H1 (cell line): ENCODE measurements at regions not wholly inside any gene's neighbourhood (a gene's known extent, or its start where the extent isn't known, plus 50 kb on each side); places are given as distances from the start of the nearest gene placed in this dataset.

ENCODE experiments used
- CTCF ChIA-PET: fragments of 300-600 bp; sonication (Branson Sonifier 250); formaldehyde crosslinking; loops from one replicate; lab custom pipeline; 2021; ENCODE audit not compliant: partially characterized antibody; lab: Charles Lee
- POLR2A ChIA-PET: fragments of 300-600 bp; sonication (Branson Sonifier 250); formaldehyde crosslinking; loops from one replicate; lab custom pipeline; 2021; ENCODE audit warnings: inconsistent platforms; ENCODE audit not compliant: partially characterized antibody; lab: Charles Lee
- DNase-seq, 2 experiments: peaks; one replicate each; pipeline versions ENCODE4 v3.0.0 to v3.0.0-alpha.2; 2010 to 2022; ENCODE audit warnings: low spot score in 2 of 2, low read depth in 1 of 2, mixed read lengths in 1 of 2
- FAIRE-seq: peaks from 2 replicates; lab custom pipeline; 2011; peaks lifted over from hg19 to GRCh38; lab: Jason Lieb, UNC
- H2AFZ ChIP-seq: 2 replicates; pipeline ENCODE4 v1.8.1; 2012; ENCODE audit warnings: low read length, inconsistent platforms
- H2AK5ac ChIP-seq: 2 replicates; pipeline ENCODE4 v1.6.1; 2013; ENCODE audit warnings: low read depth, low read length
- H2BK120ac ChIP-seq: replicated peaks from 2 replicates; pipeline ENCODE3; 2013; ENCODE audit warnings: low read depth, low read length, inconsistent platforms
- H2BK12ac ChIP-seq: 2 replicates; pipeline ENCODE4 v1.6.1; 2013; ENCODE audit warnings: low read depth, low read length
- H2BK15ac ChIP-seq: 2 replicates; pipeline ENCODE4 v1.6.1; 2013; ENCODE audit warnings: low read length
- H2BK20ac ChIP-seq: 2 replicates; pipeline ENCODE4 v1.6.1; 2013; ENCODE audit warnings: low read length
- H2BK5ac ChIP-seq: 2 replicates; pipeline ENCODE4 v1.6.1; 2013; ENCODE audit warnings: low read depth, low read length
- H3K14ac ChIP-seq: 2 replicates; pipeline ENCODE4 v1.6.1; 2013; ENCODE audit warnings: inconsistent platforms; ENCODE audit not compliant: insufficient read length
- H3K18ac ChIP-seq: 2 replicates; pipeline ENCODE4 v1.6.1; 2013; ENCODE audit warnings: low read length; ENCODE audit errors: extremely low read depth
- H3K23ac ChIP-seq: 2 replicates; pipeline ENCODE4 v1.6.1; 2013; ENCODE audit warnings: inconsistent platforms; ENCODE audit not compliant: insufficient read length
- H3K23me2 ChIP-seq: 2 replicates; pipeline ENCODE4 v1.6.1; 2013; ENCODE audit warnings: low read depth, low read length
- H3K27ac ChIP-seq: 2 replicates; pipeline ENCODE4 v1.6.1; 2011; ENCODE audit warnings: low read depth, low read length, inconsistent platforms
- H3K27me3 ChIP-seq, 4 experiments: replicated peaks in 1 of 4; 1 replicate in 1 of 4; 2 replicates in 3 of 4; pipeline versions ENCODE4 v1.6.1 to v1.8.1; 2011 to 2013; ENCODE audit warnings: low read length in 3 of 4, mild to moderate bottlenecking in 3 of 4, inconsistent platforms in 2 of 4, mixed read lengths in 2 of 4, moderate library complexity in 1 of 4; ENCODE audit not compliant: control insufficient read depth in 3 of 4, insufficient read depth in 3 of 4; ENCODE audit errors: extremely low read depth in 1 of 4
- H3K36me3 ChIP-seq, 4 experiments: 2 replicates each; pipeline versions ENCODE4 v1.6.1 to v1.8.1; 2011 to 2013; ENCODE audit warnings: mild to moderate bottlenecking in 4 of 4, low read length in 3 of 4, moderate library complexity in 2 of 4, control low read depth in 1 of 4, inconsistent platforms in 1 of 4; ENCODE audit not compliant: insufficient read depth in 4 of 4, control insufficient read depth in 2 of 4
- H3K4ac ChIP-seq: replicated peaks from 2 replicates; pipeline ENCODE3; 2013; ENCODE audit warnings: low read length, low read depth, mixed read lengths, inconsistent platforms; ENCODE audit not compliant: insufficient read length
- H3K4me1 ChIP-seq, 4 experiments: replicated peaks in 1 of 4; 1 replicate in 1 of 4; 2 replicates in 3 of 4; pipeline versions ENCODE4 v1.6.1 to v1.8.1; 2011 to 2013; ENCODE audit warnings: low read length in 3 of 4, inconsistent platforms in 2 of 4, mixed read lengths in 1 of 4; ENCODE audit not compliant: insufficient read depth in 4 of 4, control insufficient read depth in 3 of 4
- H3K4me2 ChIP-seq, 2 experiments: 2 replicates each; pipeline versions ENCODE4 v1.6.1 to v1.8.1; 2011 to 2013; ENCODE audit warnings: low read depth in 2 of 2, low read length in 2 of 2, control low read depth in 1 of 2, inconsistent platforms in 1 of 2, mild to moderate bottlenecking in 1 of 2; ENCODE audit not compliant: insufficient read depth in 1 of 2
- H3K4me3 ChIP-seq, 4 experiments: fragments of 200-600, 300-600 bp in 1 of 4; sonication (generic), shearing (Covaris generic), sonication (Bioruptor Twin) in 1 of 4; 2 replicates each; pipeline versions ENCODE4 v1.5.1 to v1.8.1; 2011 to 2016; ENCODE audit warnings: low read length in 4 of 4, low read depth in 3 of 4, control low read depth in 2 of 4, inconsistent platforms in 2 of 4, mild to moderate bottlenecking in 2 of 4, mixed read lengths in 1 of 4, moderate library complexity in 1 of 4; ENCODE audit not compliant: insufficient read depth in 2 of 4; ENCODE audit errors: extremely low read depth in 1 of 4
- H3K56ac ChIP-seq: replicated peaks from 2 replicates; pipeline ENCODE3; 2013; ENCODE audit warnings: low read depth, mild to moderate bottlenecking, mixed read lengths, low read length, inconsistent platforms; ENCODE audit not compliant: insufficient read length
- H3K79me1 ChIP-seq: 2 replicates; pipeline ENCODE4 v1.6.1; 2013; ENCODE audit warnings: low read depth, low read length, control low read depth
- H3K79me2 ChIP-seq, 2 experiments: 2 replicates each; pipeline versions ENCODE4 v1.6.1 to v1.8.1; 2012 to 2013; ENCODE audit warnings: low read length in 2 of 2, mild to moderate bottlenecking in 2 of 2, inconsistent platforms in 1 of 2; ENCODE audit not compliant: insufficient read depth in 2 of 2, control insufficient read depth in 1 of 2
- H3K9ac ChIP-seq, 4 experiments: replicated peaks in 1 of 4; 1 replicate in 1 of 4; 2 replicates in 3 of 4; pipeline versions ENCODE4 v1.6.1 to v1.8.1; 2011 to 2013; ENCODE audit warnings: low read depth in 3 of 4, low read length in 3 of 4, control low read depth in 2 of 4, mild to moderate bottlenecking in 2 of 4, moderate library complexity in 2 of 4, inconsistent platforms in 1 of 4; ENCODE audit errors: extremely low read depth in 1 of 4
- H3K9me3 ChIP-seq, 2 experiments: 2 replicates each; pipeline versions ENCODE4 v1.6.1 to v1.8.1; 2012 to 2013; ENCODE audit warnings: mild to moderate bottlenecking in 2 of 2, moderate library complexity in 2 of 2, control low read depth in 1 of 2, inconsistent platforms in 1 of 2, low read depth in 1 of 2, low read length in 1 of 2, mixed read lengths in 1 of 2; ENCODE audit not compliant: insufficient read depth in 2 of 2
- H4K20me1 ChIP-seq, 2 experiments: replicated peaks in 1 of 2; 2 replicates each; pipeline versions ENCODE3 to v1.8.1; 2011 to 2013; ENCODE audit warnings: inconsistent platforms in 2 of 2, low read length in 2 of 2, mild to moderate bottlenecking in 1 of 2; ENCODE audit not compliant: insufficient read depth in 2 of 2, control insufficient read depth in 1 of 2
- H4K5ac ChIP-seq: 2 replicates; pipeline ENCODE4 v1.6.1; 2013; ENCODE audit warnings: low read length, low read depth, mixed read lengths, inconsistent platforms; ENCODE audit not compliant: insufficient read length
- H4K8ac ChIP-seq: 2 replicates; pipeline ENCODE4 v1.8.0; 2013; ENCODE audit warnings: mild to moderate bottlenecking, moderate library complexity, low read length, inconsistent platforms; ENCODE audit not compliant: insufficient read depth; ENCODE audit errors: extremely low read depth
- H4K91ac ChIP-seq: replicated peaks from 2 replicates; pipeline ENCODE3; 2013; ENCODE audit warnings: low read length, mixed read lengths, inconsistent platforms; ENCODE audit not compliant: insufficient read length
- ATF3 ChIP-seq: IDR thresholded peaks from 2 replicates; pipeline ENCODE4 v1.6.1; 2011; ENCODE audit warnings: low read depth, mild to moderate bottlenecking, low read length; ENCODE audit not compliant: insufficient read depth
- CTBP2 ChIP-seq: IDR thresholded peaks from 2 replicates; pipeline ENCODE4 v1.7.0; 2011; ENCODE audit warnings: borderline replicate concordance, mild to moderate bottlenecking, moderate library complexity, mixed read lengths, low read length; ENCODE audit not compliant: insufficient read depth, insufficient read length
- EZH2 ChIP-seq: fragments of 200-600 bp; sonication (generic); IDR thresholded peaks from 2 replicates; pipeline ENCODE4 v1.7.1; 2012; ENCODE audit warnings: low read depth, mild to moderate bottlenecking, moderate library complexity, low read length, inconsistent platforms; ENCODE audit not compliant: severe bottlenecking
- GTF2F1 ChIP-seq: IDR thresholded peaks from 2 replicates; pipeline ENCODE4 v1.6.1; 2012; ENCODE audit warnings: low read depth, low read length, improper control_type of control experiment, borderline replicate concordance
- JUN ChIP-seq: IDR thresholded peaks from 2 replicates; pipeline ENCODE4 v1.6.1; 2011; ENCODE audit warnings: low read depth, mild to moderate bottlenecking, improper control_type of control experiment, low read length
- KDM1A ChIP-seq: fragments of 200-600, 300-600 bp; sonication (generic); IDR thresholded peaks from 2 replicates; pipeline ENCODE4 v1.7.1; 2016; ENCODE audit warnings: mild to moderate bottlenecking, low read length, borderline replicate concordance
- RFX5 ChIP-seq: IDR thresholded peaks from 2 replicates; pipeline ENCODE4 v1.6.1; 2011; ENCODE audit warnings: low read depth, low read length, improper control_type of control experiment, borderline replicate concordance
- WGBS, 2 experiments: shearing (Covaris generic) in 1 of 2; methylation state at CpG; one replicate each; pipeline versions ENCODE4 v1.1.6 to v1.1.7; 2013 to 2015; ENCODE audit warnings: low lambda C conversion rate in 2 of 2, mixed read lengths in 2 of 2, inconsistent platforms in 1 of 2, low coverage in 1 of 2, missing lambda C conversion rate in 1 of 2; ENCODE audit not compliant: insufficient replicate concordance in 2 of 2, insufficient coverage in 1 of 2, insufficient read length in 1 of 2; ENCODE audit errors: extremely low coverage in 1 of 2, missing lambda C conversion rate in 1 of 2; 5-methylcytosine and 5-hydroxymethylcytosine counted together
- TF ChIP-seq, protein P1 (sequence below): IDR thresholded peaks from 2 replicates; pipeline ENCODE4 v1.6.1; 2012; ENCODE audit warnings: inconsistent platforms

- Histone ChIP-seq H4K5ac (no peak overlapping the region), H3K23ac (no peak overlapping the region), H3K79me2 (no peaks in the 10 kb centered on the region; a peak in 1 of 4 replicates), H2AK5ac (peak overlapping the region; percentile 82; the same call in 1 of the 2 replicates), H3K9ac (no peak overlapping the region), H3K9me3 (no peaks in the 10 kb centered on the region; a peak in 1 of 4 replicates), H4K20me1 (peaks cover 5 to 7% of the 10 kb centered on the region in 2 experiments), H3K27me3 (no peaks in the 10 kb centered on the region), H4K91ac (no peak overlapping the region), H2BK5ac (no peak overlapping the region), H3K56ac (no peak overlapping the region), H4K8ac (no peak overlapping the region; the same call in 1 of the 2 replicates), H3K23me2 (no peaks in the 10 kb centered on the region), H3K27ac (no peak overlapping the region), H3K4me3 (no peak overlapping the region), H3K14ac (no peak overlapping the region), H2BK15ac (0 out of 2 replicates have a peak overlapping the region, but pooled peaks have one; percentile 46), H3K4me1 (peaks cover 0 to 4% (median 1%) of the 10 kb centered on the region in 4 experiments; a peak in 3 of 7 replicates), H2AFZ (no peak overlapping the region), H2BK20ac (no peak overlapping the region; the same call in 1 of the 2 replicates), H2BK12ac (no peak overlapping the region), H3K18ac (no peak overlapping the region), H3K79me1 (no peaks in the 10 kb centered on the region; the same call in 1 of the 2 replicates), H3K4ac (no peak overlapping the region), H2BK120ac (no peak overlapping the region), H3K4me2 (no peak overlapping the region), H3K36me3 (peaks cover 0 to 3% (median 0%) of the 10 kb centered on the region in 4 experiments; a peak in 2 of 8 replicates)
- POLR2A ChIA-PET: no interaction called here
- FAIRE-seq (no peak), DNase-seq (no peak)
- TF ChIP-seq ATF3 (no peak), CTBP2 (no peak), JUN (no peak), KDM1A (no peak), GTF2F1 (no peak), RFX5 (no peak), EZH2 (no peak)
- TF ChIP-seq, protein P1, sequence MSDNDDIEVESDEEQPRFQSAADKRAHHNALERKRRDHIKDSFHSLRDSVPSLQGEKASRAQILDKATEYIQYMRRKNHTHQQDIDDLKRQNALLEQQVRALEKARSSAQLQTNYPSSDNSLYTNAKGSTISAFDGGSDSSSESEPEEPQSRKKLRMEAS: no peak
- CTCF ChIA-PET: interaction anchor here (0.9 to 2.4 kb wide), 5 partner anchors 11 to 67 kb away, joined by 3 to 5 read pairs (median 5); no protein-coding TSS in a partner anchor
- 93% methylated on average over 42 of the region's 42 CpGs; no CpG with 5 or more reads in 1 of the 2 experiments for WGBS, 2 experiments
These were observed 366.8 kb downstream of the SHANK2 start for GRCh38 chr11:70885281-70886231.
